ENCODE measurements at regions not wholly inside any gene's neighbourhood (a gene's known extent, or its start where the extent isn't known, plus 50 kb on each side); places are given as distances from the start of the nearest gene placed in this dataset.

DNA sequence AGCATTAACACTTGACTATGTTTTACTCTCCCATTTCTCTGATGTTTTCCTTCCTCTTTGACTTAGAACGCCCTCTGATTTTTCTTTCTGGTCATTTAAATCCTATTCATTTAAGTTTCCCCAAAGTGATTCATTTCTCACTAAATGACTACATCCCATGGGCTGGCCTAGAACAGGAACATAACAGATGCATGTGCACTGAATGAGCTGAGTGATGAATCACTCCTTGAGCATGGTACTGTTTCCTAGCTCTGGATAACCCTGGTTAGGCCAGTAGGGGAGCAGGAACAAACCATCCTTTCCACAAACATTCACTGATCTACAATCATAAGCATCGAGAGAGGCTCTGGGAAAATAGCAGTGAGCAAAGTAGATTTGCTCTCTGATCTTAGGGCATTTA lies 221.9 kb upstream of the SETBP1 start:
- TF ChIP-seq POLR2AphosphoS5 (IDR thresholded peaks at IDR 0.05; ENCODE audit: low read depth, low read length): no peak
- TF ChIP-seq POLR2A (IDR thresholded peaks at IDR 0.05; ENCODE audit: low read depth, low read length): no peak
- TF ChIP-seq TAF1 (IDR thresholded peaks at IDR 0.05; ENCODE audit: borderline replicate concordance, low read depth, low read length): no peak
